ENCODE measurements at regions not wholly inside any gene's neighbourhood (a gene's known extent, or its start where the extent isn't known, plus 50 kb on each side); places are given as distances from the start of the nearest gene placed in this dataset.
"Not testable (repeated sequence)": the region's sequence is repeated elsewhere in the genome, so short reads cannot be mapped to it uniquely, and the experiment has no call there.

DNA sequence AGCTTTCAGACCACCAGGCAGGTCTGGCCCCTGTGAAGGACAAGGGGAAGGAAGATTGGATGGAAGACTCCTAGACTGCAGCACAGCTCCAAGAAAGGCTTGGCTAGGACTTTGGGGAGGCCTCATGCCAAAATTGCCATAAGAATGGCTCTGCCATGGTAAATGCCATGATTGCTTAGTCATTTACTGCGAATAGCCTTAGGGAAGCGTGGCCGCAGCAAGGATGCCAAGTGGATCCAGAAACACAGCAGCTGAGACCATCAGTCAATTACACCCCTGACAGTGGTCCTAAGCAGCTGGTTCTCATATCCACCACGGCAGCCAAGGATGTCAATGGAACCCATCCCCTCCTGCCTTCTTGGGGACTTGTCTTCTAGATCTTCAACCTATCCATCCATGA lies 88.2 kb upstream of the AUTS2 start:
- DNase-seq, result no peak

DNA sequence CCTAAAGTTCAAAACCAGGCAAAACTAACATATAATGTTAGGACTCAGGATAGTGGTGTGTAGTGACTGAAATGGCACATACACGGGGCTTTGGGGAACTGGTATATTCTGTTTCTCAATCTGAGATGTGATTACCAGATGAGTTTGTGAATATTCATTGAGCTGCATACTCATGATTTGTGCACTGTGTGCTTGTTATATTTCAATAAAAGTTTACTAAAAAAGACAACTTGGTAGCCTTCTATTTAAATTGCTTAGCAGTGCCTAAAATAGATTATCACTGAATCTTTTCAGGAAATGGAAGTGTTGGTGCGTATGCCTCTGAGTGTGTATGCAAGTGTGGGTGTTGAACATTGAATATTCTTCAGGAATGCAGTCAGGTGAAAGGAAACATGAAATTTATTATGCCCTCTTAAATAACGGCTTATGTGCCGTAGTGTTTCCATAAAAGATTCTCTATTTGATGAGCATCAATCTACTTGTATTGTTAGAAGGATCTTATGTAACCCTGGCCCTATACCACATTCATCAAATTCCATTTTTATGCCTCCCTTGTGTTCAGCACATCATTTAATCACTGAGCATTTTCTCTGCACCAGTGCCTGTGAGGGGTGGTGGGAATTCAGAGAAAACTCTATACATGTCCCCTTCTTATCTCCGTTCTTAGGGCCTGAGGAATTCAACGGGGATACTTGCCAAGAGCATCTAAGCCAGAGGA lies 82.6 kb upstream of the AUTS2 start:
- no peak for DNase-seq

DNA sequence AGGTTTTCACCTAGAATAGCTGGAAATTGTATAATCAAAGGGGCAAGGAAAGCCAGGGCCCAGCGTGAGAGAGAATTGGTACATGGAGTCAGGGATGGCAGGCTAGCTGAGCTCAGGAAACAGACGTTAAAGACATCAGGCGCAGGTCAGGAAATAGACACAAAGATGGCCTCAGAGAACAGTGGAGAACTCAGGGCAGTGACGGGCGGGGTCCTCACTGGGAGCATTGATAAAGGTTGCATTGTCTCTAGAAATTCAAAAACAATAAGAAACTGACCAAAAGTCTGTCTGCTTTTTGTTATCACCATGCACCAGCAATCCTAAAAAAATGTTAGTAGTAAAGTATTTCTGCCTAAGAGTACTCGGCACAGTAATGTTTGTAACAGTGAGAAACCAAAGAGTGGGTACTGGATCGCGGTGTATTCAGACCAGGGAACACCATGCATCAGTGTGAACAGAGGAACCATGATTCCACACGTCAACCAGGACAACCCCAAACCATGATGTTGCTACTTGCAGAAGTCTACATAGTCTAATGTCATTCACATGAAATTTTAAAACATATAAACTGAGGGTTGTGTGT lies 81.9 kb upstream of the AUTS2 start:
- no peak for DNase-seq

DNA sequence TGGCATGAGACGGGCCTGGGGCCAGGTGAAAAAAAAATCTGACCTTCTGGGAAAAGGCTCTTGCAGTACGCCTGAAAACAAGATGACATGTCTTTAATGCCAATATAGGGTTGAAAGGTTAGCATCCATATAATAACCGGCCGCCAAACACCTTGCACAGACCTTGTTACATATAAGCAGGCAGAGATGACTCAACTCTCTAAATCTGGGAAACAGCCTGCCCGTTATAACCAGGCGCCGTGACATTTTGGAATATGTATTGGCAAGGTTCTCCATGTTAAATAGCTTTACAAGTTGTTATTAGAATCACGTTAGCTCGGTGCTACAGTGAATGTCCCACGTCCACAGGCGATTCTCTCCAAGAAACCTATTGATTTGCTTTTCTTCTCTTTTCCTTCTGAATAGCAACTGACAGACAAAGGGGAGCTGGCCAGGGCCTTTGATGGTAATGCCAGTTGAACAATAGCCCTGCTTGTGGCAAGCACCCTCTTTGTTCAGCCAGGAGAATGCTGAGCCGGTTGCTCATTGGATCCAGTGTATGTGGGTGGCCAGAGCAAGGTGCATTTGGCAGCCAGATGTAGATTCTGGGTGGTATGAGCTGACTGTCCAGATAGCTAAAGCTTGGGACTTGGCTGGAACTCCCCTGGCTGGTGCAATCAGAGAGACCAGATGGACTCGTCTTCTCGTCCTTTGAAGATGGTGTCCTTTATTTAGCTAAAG lies 80.1 kb upstream of the AUTS2 start:
- DNase-seq, result no peak

DNA sequence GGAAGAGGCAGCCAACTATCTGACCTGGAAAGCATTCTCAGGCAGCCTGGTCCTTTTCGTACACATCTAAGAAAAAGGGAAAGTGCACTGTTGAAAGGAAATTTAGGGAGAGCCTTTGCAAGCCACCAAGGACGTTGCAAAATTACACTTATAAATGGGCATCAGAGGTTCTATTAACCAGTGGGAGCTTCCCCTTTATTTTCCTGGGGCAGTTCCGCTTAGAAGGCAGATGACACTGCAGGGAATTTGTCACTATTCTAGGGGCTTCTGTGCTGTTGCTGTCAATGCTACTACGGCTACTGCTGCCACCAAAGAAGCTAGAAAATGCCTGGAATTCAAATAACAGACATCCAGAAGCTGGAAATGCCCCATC lies 79.6 kb upstream of the AUTS2 start:
- no peak for DNase-seq

DNA sequence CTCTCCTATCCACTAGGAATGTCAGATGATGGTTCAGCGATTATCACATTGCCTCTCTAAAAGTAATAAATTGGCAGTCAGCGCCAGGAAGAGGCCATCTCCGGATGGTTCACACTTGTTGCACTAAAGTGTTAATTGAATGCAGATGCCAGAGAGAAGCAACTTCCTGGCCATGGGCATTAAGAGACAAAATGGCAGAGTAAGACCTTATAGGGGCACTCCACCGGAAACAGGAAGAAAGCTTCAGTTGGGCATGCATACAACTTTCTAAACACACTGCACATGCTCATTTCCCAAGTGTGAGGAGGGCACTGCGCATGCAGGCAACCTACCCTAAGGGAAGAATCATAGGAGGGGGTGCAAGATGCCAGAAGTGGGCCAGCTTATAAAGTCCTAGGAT lies 71.7 kb upstream of the AUTS2 start:
- DNase-seq, result no peak

DNA sequence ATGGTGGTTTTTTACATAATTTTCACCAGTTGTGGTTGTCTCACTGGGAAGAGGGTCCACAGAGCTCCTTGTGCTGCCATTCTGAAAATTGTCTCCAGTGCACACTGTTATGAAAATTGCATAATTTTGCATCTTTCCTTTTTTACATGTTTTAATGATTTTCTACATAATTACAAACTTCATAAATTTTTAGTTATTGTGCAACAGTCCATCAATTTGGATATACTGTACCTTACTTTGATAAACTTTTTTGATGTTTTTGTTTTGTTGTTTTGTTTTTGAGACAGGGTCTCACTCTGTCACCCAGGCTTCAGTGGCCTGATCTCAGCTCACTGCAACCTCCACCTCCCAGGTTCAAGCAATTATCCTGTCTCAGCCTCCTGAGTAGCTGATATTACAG lies 70.6 kb upstream of the AUTS2 start:
- no peak for DNase-seq

DNA sequence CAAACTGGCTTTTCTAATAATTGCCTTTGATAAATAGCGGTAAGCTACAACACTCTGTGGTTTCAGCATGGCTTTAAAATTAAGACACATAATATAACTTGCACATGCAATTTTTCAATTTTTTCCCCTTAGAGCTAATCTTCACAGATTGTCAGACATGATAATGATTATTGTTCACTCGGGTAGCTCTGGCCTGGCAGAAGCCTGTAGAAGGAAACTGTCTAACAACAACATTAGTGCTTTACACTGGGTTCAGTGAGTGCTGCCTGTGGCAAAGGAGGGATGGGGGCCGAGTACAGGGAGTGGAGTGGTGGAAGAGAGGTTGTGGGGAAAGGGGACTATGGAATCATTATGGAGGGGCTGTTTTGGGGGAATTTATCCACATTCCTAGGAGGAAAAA lies 67.2 kb upstream of the AUTS2 start:
- no peak for DNase-seq

DNA sequence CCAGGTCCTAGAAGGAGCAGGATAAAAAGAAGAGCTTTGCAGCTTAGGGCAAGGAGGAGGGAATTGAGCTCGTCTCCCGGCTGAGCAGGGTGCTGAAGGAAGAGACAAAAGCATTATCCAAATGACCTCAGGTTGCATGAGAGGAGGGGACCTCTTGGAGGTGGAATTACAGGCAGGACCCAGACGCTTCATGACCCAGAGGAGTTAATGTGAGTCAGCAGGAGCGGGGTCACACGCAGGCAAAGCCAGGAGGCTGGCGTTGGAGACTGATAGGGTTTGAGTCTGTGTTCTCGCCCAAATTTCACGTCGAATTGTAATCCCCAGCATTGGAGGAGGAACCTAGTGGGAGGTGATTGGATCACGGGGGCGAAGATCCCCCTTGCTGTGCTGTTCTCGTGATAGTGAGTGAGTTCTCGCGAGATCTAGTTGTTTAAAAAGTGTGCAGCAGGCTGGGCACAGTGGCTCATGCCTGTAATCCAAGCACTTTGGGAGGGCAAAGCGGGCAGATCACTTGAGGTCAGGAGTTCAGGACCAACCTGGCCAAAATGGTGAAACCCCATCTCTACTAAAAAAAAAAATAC lies 63.7 kb upstream of the AUTS2 start:
- no peak for DNase-seq

DNA sequence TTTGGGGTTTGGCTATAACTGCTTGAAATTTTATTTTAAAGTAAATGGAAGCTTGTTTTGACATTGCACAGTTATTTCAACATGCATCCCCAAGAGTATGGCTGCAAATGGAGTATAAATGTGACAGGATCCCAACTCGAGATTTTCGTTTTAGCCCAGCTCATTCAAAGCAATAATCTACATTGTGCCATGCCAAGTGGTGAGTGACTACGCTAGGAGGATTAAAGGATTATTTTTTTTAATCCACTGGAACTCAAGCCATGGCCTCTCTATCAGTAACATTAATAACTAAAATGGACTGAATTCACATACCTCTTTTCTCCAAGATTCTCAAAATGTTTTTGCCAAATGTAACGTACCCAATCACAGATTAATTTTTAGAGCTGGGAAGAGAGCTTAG lies 60.6 kb upstream of the AUTS2 start:
- DNase-seq, result no peak

DNA sequence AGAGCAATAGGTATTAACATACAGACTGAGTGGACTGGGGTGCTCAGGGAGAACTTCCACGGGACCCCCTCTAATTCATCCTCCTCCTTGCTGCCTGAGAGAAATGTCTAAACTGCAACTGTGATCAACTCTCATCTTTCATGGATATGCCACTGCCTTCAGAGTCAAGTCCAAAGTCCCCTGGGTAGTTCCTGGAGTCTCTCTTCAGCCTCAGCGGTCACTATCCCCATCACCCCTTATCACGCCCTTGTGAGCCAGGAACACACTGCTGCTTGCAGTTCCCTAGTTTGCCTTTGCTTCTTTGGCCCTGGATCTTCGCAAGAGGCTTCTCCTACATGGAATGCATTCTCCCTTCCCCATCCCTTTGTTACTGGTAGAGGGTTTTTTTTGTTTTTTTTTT lies 58.7 kb upstream of the AUTS2 start:
- no peak for DNase-seq

DNA sequence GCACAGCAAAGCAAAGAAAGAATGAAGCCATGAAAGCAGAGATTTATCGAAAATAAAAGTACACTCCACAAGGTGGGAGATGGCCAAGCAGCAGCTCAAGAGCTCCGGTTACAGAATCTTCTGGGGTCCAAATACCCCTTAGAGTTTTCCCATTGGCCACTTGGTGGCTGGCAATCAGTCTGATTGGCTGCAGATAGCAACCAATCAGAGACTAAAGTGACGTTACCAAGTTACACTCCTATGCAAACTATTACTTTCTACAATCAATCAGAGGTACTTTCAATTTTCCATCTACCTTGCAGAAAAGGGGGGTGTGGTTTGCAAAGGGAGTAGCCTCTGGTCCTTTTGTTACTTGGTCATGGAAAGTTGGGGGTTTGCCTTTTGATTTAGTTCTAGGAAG lies 58.0 kb upstream of the AUTS2 start:
- no peak for DNase-seq

DNA sequence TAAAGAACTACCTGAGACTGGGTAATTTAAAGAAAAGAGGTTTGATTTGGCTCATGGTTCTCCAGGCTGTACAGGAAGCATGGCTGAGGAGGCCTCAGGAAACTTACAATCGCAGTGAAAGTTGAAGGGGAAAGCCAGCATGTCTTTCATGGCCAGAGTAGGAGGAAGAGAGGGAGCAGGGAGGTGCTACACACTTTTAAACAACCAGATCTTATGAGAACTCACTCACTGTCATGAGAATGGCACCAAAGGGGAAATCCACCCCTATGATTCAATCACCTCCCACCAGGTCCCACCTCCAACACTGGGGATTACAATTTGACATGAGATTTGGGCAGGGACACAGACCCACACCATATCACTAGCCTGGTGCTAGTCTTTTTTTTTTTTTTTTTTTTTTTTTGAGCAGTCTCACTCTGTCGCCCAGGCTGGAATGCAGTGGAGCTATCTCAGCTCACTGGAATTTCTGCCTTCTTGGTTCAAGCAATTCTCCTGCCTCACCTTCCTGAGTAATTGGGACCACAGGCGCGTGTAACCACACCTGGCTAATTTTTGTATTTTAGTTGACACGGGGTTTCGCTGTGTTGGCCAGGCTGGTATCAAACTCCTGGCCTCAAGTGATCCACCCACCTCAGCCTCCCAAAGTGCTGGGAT lies 56.4 kb upstream of the AUTS2 start:
- not testable (repeated sequence) for DNase-seq

DNA sequence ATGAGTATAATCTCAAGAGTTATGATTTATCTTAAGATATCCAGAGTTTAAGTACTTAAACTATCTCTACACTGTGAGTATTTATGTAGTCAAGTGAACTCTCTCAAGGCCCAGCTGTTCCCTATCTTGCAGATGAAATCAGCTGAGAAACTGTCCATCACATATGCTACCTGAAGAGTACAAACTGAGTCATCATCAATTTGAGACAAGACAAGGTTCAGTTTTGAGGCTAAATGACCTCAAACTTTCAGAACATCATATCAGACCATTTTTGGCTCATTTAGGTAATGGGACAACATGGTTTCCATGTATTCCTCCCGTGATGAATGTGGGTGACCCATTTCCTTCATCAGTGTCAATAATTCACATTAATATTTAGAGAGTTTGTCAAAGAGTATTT lies 53.1 kb upstream of the AUTS2 start:
- DNase-seq, result no peak

All from stimulated activated CD4-positive, alpha-beta T cell treated with anti-CD3 and anti-CD28 coated beads, Interleukin-1b, Interleukin-23, amount 100 ng/mL, for 48 hours (primary cell).